ENCODE measurements at regions not wholly inside any gene's neighbourhood (a gene's known extent, or its start where the extent isn't known, plus 50 kb on each side); places are given as distances from the start of the nearest gene placed in this dataset.

DNA sequence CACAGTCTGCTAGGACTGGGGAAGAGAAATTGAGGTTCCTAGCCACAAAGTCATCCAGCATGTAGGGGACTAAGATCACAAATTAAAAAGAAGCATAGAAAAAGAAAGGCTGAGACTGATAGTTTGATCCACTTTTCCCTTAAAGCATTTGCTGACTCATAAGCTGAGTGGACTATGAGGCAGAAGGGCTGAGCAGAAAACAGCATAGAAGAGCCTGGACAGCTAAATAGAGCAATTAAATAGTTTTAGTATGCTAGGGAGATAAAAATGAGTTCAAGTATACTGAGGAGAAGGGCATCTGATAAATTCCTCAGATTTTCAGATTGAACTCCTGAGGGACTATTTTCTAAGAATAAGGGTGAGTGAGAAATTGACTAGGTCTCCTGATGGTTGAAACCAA, 155.9 kb upstream of the EGR2 start:
- TF ChIP-seq, protein P1, sequence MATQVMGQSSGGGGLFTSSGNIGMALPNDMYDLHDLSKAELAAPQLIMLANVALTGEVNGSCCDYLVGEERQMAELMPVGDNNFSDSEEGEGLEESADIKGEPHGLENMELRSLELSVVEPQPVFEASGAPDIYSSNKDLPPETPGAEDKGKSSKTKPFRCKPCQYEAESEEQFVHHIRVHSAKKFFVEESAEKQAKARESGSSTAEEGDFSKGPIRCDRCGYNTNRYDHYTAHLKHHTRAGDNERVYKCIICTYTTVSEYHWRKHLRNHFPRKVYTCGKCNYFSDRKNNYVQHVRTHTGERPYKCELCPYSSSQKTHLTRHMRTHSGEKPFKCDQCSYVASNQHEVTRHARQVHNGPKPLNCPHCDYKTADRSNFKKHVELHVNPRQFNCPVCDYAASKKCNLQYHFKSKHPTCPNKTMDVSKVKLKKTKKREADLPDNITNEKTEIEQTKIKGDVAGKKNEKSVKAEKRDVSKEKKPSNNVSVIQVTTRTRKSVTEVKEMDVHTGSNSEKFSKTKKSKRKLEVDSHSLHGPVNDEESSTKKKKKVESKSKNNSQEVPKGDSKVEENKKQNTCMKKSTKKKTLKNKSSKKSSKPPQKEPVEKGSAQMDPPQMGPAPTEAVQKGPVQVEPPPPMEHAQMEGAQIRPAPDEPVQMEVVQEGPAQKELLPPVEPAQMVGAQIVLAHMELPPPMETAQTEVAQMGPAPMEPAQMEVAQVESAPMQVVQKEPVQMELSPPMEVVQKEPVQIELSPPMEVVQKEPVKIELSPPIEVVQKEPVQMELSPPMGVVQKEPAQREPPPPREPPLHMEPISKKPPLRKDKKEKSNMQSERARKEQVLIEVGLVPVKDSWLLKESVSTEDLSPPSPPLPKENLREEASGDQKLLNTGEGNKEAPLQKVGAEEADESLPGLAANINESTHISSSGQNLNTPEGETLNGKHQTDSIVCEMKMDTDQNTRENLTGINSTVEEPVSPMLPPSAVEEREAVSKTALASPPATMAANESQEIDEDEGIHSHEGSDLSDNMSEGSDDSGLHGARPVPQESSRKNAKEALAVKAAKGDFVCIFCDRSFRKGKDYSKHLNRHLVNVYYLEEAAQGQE (IDR thresholded peaks at IDR 0.05; ENCODE audit: insufficient read depth in 1 of 2, low read depth in 2 of 2, low read length in 1 of 2): no peak
- TF ChIP-seq POLR2AphosphoS5 (IDR thresholded peaks at IDR 0.05; ENCODE audit: low read depth, low read length) (no peak), SIN3A (IDR thresholded peaks at IDR 0.05; ENCODE audit: borderline replicate concordance, insufficient read depth, low read depth, low read length) (no peak), TCF7L2 (IDR thresholded peaks at IDR 0.05; ENCODE audit: low read depth, low read length) (no peak)
- TF ChIP-seq, protein P2, sequence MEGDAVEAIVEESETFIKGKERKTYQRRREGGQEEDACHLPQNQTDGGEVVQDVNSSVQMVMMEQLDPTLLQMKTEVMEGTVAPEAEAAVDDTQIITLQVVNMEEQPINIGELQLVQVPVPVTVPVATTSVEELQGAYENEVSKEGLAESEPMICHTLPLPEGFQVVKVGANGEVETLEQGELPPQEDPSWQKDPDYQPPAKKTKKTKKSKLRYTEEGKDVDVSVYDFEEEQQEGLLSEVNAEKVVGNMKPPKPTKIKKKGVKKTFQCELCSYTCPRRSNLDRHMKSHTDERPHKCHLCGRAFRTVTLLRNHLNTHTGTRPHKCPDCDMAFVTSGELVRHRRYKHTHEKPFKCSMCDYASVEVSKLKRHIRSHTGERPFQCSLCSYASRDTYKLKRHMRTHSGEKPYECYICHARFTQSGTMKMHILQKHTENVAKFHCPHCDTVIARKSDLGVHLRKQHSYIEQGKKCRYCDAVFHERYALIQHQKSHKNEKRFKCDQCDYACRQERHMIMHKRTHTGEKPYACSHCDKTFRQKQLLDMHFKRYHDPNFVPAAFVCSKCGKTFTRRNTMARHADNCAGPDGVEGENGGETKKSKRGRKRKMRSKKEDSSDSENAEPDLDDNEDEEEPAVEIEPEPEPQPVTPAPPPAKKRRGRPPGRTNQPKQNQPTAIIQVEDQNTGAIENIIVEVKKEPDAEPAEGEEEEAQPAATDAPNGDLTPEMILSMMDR (IDR thresholded peaks at IDR 0.05): no peak
- no peak for ATAC-seq
- Histone ChIP-seq H3K4me1 (ENCODE audit: control insufficient read depth, insufficient read depth, low read length) (no peaks in the 10 kb centered on the region), H3K27ac (ENCODE audit: low read length) (no peak overlapping the region), H3K36me3 (ENCODE audit: control insufficient read depth, insufficient read depth, low read length) (no peaks in the 10 kb centered on the region), H3K27me3 (ENCODE audit: control insufficient read depth, insufficient read depth, low read length) (peaks cover 9% of the 10 kb centered on the region), H3K9me3 (ENCODE audit: control insufficient read depth, insufficient read depth, low read depth, low read length) (no peaks in the 10 kb centered on the region), H3K4me3 (ENCODE audit: low read depth in 2 of 2, low read length in 2 of 2) (no peak overlapping the region)
- no TSS peak for BruUV-seq (replicated peaks)
- no peak for DNase-seq (ENCODE audit: low read depth, low spot score)
- in situ Hi-C loops (cut with HindIII; ENCODE audit: low pct_unique_long_range_greater_than_20kb, low sequenced_read_pairs): no loop called here
- intact Hi-C loops (cut with micrococcal nuclease; ENCODE audit: unreplicated experiment): no loop called here
- ChIA-PET POLR2A (no interaction called here), CTCF (no interaction called here)

DNA sequence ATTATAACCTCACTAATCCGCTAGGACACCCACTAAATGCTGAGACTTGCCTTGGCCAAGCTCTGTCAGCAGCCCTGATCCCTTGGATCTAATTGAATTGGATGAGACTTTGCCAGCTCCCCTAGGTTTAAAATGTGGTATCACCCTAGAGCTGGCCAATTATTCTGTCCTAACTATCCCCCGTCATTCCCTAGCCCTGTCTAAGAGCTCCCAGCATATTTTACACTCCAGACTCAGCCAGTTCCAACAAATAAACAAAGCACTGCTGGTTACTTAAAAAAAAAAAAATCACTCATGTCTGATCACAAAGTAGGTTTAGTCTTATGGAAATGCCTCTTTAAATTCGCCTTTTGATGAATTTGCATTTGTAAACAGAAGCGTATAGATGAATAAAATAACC, 147.9 kb upstream of the EGR2 start:
- intact Hi-C loops (cut with micrococcal nuclease; ENCODE audit: unreplicated experiment): no loop called here
- no peak overlapping the region for H3K27ac ChIP-seq (ENCODE audit: low read length)
- H3K36me3 ChIP-seq (ENCODE audit: control insufficient read depth, insufficient read depth, low read length): no peaks in the 10 kb centered on the region
- in situ Hi-C loops (cut with HindIII; ENCODE audit: low pct_unique_long_range_greater_than_20kb, low sequenced_read_pairs): no loop called here
- POLR2A ChIA-PET: no interaction called here
- TF ChIP-seq, protein P1 (IDR thresholded peaks at IDR 0.05; ENCODE audit: insufficient read depth in 1 of 2, low read depth in 2 of 2, low read length in 1 of 2): no peak
- TF ChIP-seq POLR2AphosphoS5 (IDR thresholded peaks at IDR 0.05; ENCODE audit: low read depth, low read length) (no peak), SIN3A (IDR thresholded peaks at IDR 0.05; ENCODE audit: borderline replicate concordance, insufficient read depth, low read depth, low read length) (no peak), TCF7L2 (IDR thresholded peaks at IDR 0.05; ENCODE audit: low read depth, low read length) (no peak)
- TF ChIP-seq, protein P2 (IDR thresholded peaks at IDR 0.05): no peak
- no peak overlapping the region for H3K4me3 ChIP-seq (ENCODE audit: low read depth in 2 of 2, low read length in 2 of 2)
- peaks cover 21% of the 10 kb centered on the region for H3K27me3 ChIP-seq (ENCODE audit: control insufficient read depth, insufficient read depth, low read length)
- H3K9me3 ChIP-seq (ENCODE audit: control insufficient read depth, insufficient read depth, low read depth, low read length): no peaks in the 10 kb centered on the region
- ATAC-seq (no peak), DNase-seq (ENCODE audit: low read depth, low spot score) (no peak)
- no peaks in the 10 kb centered on the region for H3K4me1 ChIP-seq (ENCODE audit: control insufficient read depth, insufficient read depth, low read length)
- CTCF ChIA-PET: no interaction called here
- no TSS peak for BruUV-seq (replicated peaks)
